ENCODE measurements at regions not wholly inside any gene's neighbourhood (a gene's known extent, or its start where the extent isn't known, plus 50 kb on each side); places are given as distances from the start of the nearest gene placed in this dataset.

DNA sequence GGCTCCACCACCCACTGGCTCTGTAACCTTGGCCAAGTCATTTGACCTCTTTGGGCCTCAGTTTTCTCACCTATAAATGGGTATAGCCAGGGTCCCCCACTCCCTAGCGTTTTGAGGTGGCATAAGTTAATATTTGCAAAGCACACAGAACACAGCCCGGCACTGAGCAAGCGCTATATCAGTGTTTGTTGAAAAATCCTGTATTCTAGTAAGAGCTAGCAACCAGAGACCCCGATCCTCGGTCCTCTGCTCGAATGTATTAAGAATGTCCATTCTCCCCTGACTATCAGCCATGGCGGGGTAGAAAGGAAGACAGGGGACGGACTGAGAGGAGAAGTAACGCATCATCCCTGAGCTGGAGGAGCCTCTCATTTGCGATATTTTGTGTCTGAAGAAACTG is 131.2 kb downstream of the IRF8 start:
- TF ChIP-seq, protein P1, sequence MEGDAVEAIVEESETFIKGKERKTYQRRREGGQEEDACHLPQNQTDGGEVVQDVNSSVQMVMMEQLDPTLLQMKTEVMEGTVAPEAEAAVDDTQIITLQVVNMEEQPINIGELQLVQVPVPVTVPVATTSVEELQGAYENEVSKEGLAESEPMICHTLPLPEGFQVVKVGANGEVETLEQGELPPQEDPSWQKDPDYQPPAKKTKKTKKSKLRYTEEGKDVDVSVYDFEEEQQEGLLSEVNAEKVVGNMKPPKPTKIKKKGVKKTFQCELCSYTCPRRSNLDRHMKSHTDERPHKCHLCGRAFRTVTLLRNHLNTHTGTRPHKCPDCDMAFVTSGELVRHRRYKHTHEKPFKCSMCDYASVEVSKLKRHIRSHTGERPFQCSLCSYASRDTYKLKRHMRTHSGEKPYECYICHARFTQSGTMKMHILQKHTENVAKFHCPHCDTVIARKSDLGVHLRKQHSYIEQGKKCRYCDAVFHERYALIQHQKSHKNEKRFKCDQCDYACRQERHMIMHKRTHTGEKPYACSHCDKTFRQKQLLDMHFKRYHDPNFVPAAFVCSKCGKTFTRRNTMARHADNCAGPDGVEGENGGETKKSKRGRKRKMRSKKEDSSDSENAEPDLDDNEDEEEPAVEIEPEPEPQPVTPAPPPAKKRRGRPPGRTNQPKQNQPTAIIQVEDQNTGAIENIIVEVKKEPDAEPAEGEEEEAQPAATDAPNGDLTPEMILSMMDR (IDR thresholded peaks at IDR 0.05; ENCODE audit: low read depth, low read length): no peak
- TF ChIP-seq POLR2A (IDR thresholded peaks at IDR 0.05; ENCODE audit: extremely low read depth, insufficient read length): no peak
